MM.1S (cell line): ENCODE measurements at regions not wholly inside any gene's neighbourhood (a gene's known extent, or its start where the extent isn't known, plus 50 kb on each side); places are given as distances from the start of the nearest gene placed in this dataset.

Source experiments
- EZH2 ChIP-seq: fragments of 300-600 bp; sonication (generic); optimal IDR thresholded peaks from 2 replicates; pipeline ENCODE3; 2017; ENCODE audit warnings: low read depth, mild to moderate bottlenecking, antibody characterized with exemption, low read length, mixed read lengths
- EZH2phosphoT487 ChIP-seq: fragments of 300-600 bp; sonication (generic); IDR thresholded peaks from 2 replicates; pipeline ENCODE4 v1.6.1; 2018; ENCODE audit warnings: antibody characterized with exemption, low read length
- TF ChIP-seq, protein P1 (sequence below): fragments of 300-600 bp; sonication (generic); IDR thresholded peaks from 2 replicates; pipeline ENCODE4 v1.5.1; 2016; ENCODE audit warnings: antibody characterized with exemption, low read length, mixed read lengths

DNA sequence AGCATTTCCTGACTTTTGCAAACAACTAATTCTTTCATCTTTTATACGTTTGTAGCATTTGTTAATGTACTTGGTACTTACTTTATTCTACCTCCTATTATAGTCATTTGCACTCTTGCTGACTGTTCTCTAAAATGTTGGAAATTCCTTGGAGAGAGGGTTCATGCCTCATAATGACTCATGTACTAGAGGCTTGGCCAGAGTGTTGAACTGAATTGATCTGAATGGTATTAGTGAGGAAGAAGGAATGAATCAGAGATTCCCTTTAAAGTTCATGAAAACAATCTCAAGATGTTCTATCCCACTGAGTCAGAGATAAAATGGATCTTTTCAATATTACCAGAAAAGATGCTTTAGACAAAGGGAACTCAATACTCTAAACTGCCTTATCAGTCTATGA, 383.4 kb downstream of the SEC16B start:
- TF ChIP-seq, protein P1, sequence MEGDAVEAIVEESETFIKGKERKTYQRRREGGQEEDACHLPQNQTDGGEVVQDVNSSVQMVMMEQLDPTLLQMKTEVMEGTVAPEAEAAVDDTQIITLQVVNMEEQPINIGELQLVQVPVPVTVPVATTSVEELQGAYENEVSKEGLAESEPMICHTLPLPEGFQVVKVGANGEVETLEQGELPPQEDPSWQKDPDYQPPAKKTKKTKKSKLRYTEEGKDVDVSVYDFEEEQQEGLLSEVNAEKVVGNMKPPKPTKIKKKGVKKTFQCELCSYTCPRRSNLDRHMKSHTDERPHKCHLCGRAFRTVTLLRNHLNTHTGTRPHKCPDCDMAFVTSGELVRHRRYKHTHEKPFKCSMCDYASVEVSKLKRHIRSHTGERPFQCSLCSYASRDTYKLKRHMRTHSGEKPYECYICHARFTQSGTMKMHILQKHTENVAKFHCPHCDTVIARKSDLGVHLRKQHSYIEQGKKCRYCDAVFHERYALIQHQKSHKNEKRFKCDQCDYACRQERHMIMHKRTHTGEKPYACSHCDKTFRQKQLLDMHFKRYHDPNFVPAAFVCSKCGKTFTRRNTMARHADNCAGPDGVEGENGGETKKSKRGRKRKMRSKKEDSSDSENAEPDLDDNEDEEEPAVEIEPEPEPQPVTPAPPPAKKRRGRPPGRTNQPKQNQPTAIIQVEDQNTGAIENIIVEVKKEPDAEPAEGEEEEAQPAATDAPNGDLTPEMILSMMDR = no peak
- TF ChIP-seq EZH2 = no peak
- no peak for TF ChIP-seq EZH2phosphoT487
